WI38 (cell line): ENCODE measurements at regions not wholly inside any gene's neighbourhood (a gene's known extent, or its start where the extent isn't known, plus 50 kb on each side); places are given as distances from the start of the nearest gene placed in this dataset.

Experiments used
- H3K4me3 ChIP-seq: 2 replicates; pipeline ENCODE4 v1.5.1; 2011; ENCODE audit warnings: low read depth, mild to moderate bottlenecking, control low read depth, low read length
- CTCF ChIP-seq: IDR thresholded peaks from 2 replicates; pipeline ENCODE4 v1.5.1; 2012; ENCODE audit warnings: low read depth, mild to moderate bottlenecking, control low read depth, low read length

- TF ChIP-seq CTCF: no peak
- no peak overlapping the region for H3K4me3 ChIP-seq
Observed at GRCh38 chr3:110157221-110157620, 819.9 kb upstream of the DPPA4 start.

- TF ChIP-seq CTCF: no peak
- no peak overlapping the region for H3K4me3 ChIP-seq
Observed at GRCh38 chr3:110164632-110165369, 827.5 kb upstream of the DPPA4 start.

- H3K4me3 ChIP-seq: no peak overlapping the region
Observed at GRCh38 chr3:110165370-110165743, 828.0 kb upstream of the DPPA4 start.

GRCh38 chr3:110165753-110166152 lies 828.4 kb upstream of the DPPA4 start:
- no peak for TF ChIP-seq CTCF
- no peak overlapping the region for H3K4me3 ChIP-seq

More at GRCh38 chr3:110165370-110165743, 828.0 kb upstream of the DPPA4 start:
- TF ChIP-seq CTCF: no peak

- TF ChIP-seq CTCF: no peak
- H3K4me3 ChIP-seq: no peak overlapping the region
Observed at GRCh38 chr3:110166791-110167190, 829.4 kb upstream of the DPPA4 start.

- TF ChIP-seq CTCF: no peak
- no peak overlapping the region for H3K4me3 ChIP-seq
Observed at GRCh38 chr3:110174908-110175307, 837.6 kb upstream of the DPPA4 start.

- TF ChIP-seq CTCF: no peak
Observed at GRCh38 chr3:110178965-110179364, 841.6 kb upstream of the DPPA4 start.

More at GRCh38 chr3:110178965-110179364, 841.6 kb upstream of the DPPA4 start:
- no peak overlapping the region for H3K4me3 ChIP-seq
